ENCODE measurements at regions not wholly inside any gene's neighbourhood (a gene's known extent, or its start where the extent isn't known, plus 50 kb on each side); places are given as distances from the start of the nearest gene placed in this dataset.
"Not testable (repeated sequence)": the region's sequence is repeated elsewhere in the genome, so short reads cannot be mapped to it uniquely, and the experiment has no call there.

- intact Hi-C loops (cut with DNase I; ENCODE audit: low total_unique reads): no loop called here
- H3K4me1 ChIP-seq: no peaks in the 10 kb centered on the region
- no peak overlapping the region for H3K4me3 ChIP-seq
- H3K27ac ChIP-seq: no peak overlapping the region
- TF ChIP-seq CTCF (IDR thresholded peaks at IDR 0.05 in 4 of 5, conservative IDR thresholded peaks at IDR 0.05 in 1 of 5) (no peak), POLR2A (IDR thresholded peaks at IDR 0.05) (no peak)
- DNase-seq: no peak
- in situ Hi-C loops (cut with MboI; ENCODE audit: low sequenced_read_pairs in 4 of 4): no loop called here
- H3K27me3 ChIP-seq: no peaks in the 10 kb centered on the region
- no peaks in the 10 kb centered on the region for H3K9me3 ChIP-seq
- no peaks in the 10 kb centered on the region for H3K36me3 ChIP-seq
- no peak for ATAC-seq
These were observed 155.6 kb downstream of the NUF2 start for GRCh38 chr1:163477276-163477830.

- ATAC-seq; H3K4me1 ChIP-seq; H3K27ac ChIP-seq; H3K27me3 ChIP-seq; H3K4me3 ChIP-seq; H3K36me3 ChIP-seq; in situ Hi-C loops (cut with MboI; ENCODE audit: low sequenced_read_pairs in 4 of 4); intact Hi-C loops (cut with DNase I; ENCODE audit: low total_unique reads); DNase-seq; H3K9me3 ChIP-seq: not testable (repeated sequence)
These were observed 176.9 kb downstream of the NUF2 start for GRCh38 chr1:163498391-163499330.

GRCh38 chr1:163504331-163504978 lies 182.7 kb downstream of the NUF2 start:
- no peak for DNase-seq
- no peaks in the 10 kb centered on the region for H3K27me3 ChIP-seq
- no peak for TF ChIP-seq CTCF (IDR thresholded peaks at IDR 0.05 in 4 of 5, conservative IDR thresholded peaks at IDR 0.05 in 1 of 5)
- no peak for TF ChIP-seq POLR2A (IDR thresholded peaks at IDR 0.05)
- no peak for ATAC-seq
- H3K4me1 ChIP-seq: no peaks in the 10 kb centered on the region
- no peak overlapping the region for H3K4me3 ChIP-seq
- intact Hi-C loops (cut with DNase I; ENCODE audit: low total_unique reads): no loop called here
- no peaks in the 10 kb centered on the region for H3K36me3 ChIP-seq
- no peaks in the 10 kb centered on the region for H3K9me3 ChIP-seq
- in situ Hi-C loops (cut with MboI; ENCODE audit: low sequenced_read_pairs in 4 of 4): no loop called here
- no peak overlapping the region for H3K27ac ChIP-seq

GRCh38 chr1:163509114-163509513 lies 187.4 kb downstream of the NUF2 start:
- no peaks in the 10 kb centered on the region for H3K9me3 ChIP-seq
- ATAC-seq: no peak

More at GRCh38 chr1:163509114-163509513, 187.4 kb downstream of the NUF2 start:
- H3K4me1 ChIP-seq: no peaks in the 10 kb centered on the region
- no peaks in the 10 kb centered on the region for H3K27me3 ChIP-seq
- TF ChIP-seq POLR2A (IDR thresholded peaks at IDR 0.05) (no peak), CTCF (IDR thresholded peaks at IDR 0.05 in 4 of 5, conservative IDR thresholded peaks at IDR 0.05 in 1 of 5) (no peak)
- no peak overlapping the region for H3K27ac ChIP-seq
- DNase-seq: no peak
- H3K4me3 ChIP-seq: no peak overlapping the region
- H3K36me3 ChIP-seq: no peaks in the 10 kb centered on the region
- intact Hi-C loops (cut with DNase I; ENCODE audit: low total_unique reads): no loop called here
- in situ Hi-C loops (cut with MboI; ENCODE audit: low sequenced_read_pairs in 4 of 4): no loop called here

Data from gastrocnemius medialis (tissue), 4 donors.